ENCODE measurements at regions not wholly inside any gene's neighbourhood (a gene's known extent, or its start where the extent isn't known, plus 50 kb on each side); places are given as distances from the start of the nearest gene placed in this dataset.

GRCh38 chr7:25881317-25882037 is 270.5 kb upstream of the NFE2L3 start:
- TF ChIP-seq, protein P1, sequence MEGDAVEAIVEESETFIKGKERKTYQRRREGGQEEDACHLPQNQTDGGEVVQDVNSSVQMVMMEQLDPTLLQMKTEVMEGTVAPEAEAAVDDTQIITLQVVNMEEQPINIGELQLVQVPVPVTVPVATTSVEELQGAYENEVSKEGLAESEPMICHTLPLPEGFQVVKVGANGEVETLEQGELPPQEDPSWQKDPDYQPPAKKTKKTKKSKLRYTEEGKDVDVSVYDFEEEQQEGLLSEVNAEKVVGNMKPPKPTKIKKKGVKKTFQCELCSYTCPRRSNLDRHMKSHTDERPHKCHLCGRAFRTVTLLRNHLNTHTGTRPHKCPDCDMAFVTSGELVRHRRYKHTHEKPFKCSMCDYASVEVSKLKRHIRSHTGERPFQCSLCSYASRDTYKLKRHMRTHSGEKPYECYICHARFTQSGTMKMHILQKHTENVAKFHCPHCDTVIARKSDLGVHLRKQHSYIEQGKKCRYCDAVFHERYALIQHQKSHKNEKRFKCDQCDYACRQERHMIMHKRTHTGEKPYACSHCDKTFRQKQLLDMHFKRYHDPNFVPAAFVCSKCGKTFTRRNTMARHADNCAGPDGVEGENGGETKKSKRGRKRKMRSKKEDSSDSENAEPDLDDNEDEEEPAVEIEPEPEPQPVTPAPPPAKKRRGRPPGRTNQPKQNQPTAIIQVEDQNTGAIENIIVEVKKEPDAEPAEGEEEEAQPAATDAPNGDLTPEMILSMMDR (IDR thresholded peaks at IDR 0.05): no peak
- TF ChIP-seq POLR2A (IDR thresholded peaks at IDR 0.05): no peak
